ENCODE measurements at regions not wholly inside any gene's neighbourhood (a gene's known extent, or its start where the extent isn't known, plus 50 kb on each side); places are given as distances from the start of the nearest gene placed in this dataset.

DNA sequence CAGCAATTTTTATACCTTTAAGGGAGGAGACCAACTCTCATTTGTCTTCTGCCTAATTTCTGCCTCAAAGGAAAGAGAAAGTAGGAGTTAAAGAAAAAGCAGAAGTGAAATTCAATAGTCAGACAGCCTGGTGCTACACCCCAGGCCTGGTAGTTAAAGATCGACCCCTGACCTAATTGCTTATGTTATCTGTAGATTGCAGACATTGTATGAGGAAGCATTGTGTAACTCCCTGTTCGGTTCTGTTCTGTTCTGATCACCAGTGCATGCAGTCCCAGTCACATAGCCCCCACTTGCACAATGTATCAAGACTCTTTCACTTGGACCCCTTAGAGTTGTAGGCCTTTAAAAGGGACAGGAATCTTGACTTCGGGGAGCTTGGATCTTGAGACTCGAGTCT, 335.9 kb upstream of the AR start:
- TF ChIP-seq, protein P1, sequence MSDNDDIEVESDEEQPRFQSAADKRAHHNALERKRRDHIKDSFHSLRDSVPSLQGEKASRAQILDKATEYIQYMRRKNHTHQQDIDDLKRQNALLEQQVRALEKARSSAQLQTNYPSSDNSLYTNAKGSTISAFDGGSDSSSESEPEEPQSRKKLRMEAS (IDR thresholded peaks at IDR 0.05) = no peak
- TF ChIP-seq TCF12 (IDR thresholded peaks at IDR 0.05; ENCODE audit: low read depth) = no peak
- no peak for TF ChIP-seq RAD21 (IDR thresholded peaks at IDR 0.05; ENCODE audit: low read depth)
- no peak for TF ChIP-seq NFIC (IDR thresholded peaks at IDR 0.05)
- TF ChIP-seq EGR1 (IDR thresholded peaks at IDR 0.05) = no peak
- TF ChIP-seq, protein P2, sequence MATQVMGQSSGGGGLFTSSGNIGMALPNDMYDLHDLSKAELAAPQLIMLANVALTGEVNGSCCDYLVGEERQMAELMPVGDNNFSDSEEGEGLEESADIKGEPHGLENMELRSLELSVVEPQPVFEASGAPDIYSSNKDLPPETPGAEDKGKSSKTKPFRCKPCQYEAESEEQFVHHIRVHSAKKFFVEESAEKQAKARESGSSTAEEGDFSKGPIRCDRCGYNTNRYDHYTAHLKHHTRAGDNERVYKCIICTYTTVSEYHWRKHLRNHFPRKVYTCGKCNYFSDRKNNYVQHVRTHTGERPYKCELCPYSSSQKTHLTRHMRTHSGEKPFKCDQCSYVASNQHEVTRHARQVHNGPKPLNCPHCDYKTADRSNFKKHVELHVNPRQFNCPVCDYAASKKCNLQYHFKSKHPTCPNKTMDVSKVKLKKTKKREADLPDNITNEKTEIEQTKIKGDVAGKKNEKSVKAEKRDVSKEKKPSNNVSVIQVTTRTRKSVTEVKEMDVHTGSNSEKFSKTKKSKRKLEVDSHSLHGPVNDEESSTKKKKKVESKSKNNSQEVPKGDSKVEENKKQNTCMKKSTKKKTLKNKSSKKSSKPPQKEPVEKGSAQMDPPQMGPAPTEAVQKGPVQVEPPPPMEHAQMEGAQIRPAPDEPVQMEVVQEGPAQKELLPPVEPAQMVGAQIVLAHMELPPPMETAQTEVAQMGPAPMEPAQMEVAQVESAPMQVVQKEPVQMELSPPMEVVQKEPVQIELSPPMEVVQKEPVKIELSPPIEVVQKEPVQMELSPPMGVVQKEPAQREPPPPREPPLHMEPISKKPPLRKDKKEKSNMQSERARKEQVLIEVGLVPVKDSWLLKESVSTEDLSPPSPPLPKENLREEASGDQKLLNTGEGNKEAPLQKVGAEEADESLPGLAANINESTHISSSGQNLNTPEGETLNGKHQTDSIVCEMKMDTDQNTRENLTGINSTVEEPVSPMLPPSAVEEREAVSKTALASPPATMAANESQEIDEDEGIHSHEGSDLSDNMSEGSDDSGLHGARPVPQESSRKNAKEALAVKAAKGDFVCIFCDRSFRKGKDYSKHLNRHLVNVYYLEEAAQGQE (IDR thresholded peaks at IDR 0.05; ENCODE audit: low read depth) = no peak
- TF ChIP-seq TAF1 (IDR thresholded peaks at IDR 0.05; ENCODE audit: low read depth) = no peak

DNA sequence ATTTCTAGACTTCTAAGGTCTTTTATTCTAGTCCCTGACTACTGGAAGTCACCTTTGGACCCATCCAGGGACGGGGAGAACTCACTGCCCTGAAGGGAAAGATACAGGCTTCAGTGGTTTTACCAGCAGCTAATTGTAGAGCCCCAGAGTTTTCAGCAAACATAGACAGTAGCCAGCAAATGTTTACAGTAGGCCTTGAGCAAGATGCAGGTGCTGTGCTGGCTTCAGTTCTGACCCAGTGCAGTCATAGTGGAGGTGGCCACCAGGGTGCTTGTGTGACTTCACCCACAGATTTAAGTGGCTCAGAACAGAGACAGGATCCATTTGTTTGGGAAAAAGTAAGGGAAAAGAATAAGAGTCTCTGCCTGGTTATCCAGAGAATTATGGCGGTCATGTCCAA, 384.4 kb upstream of the AR start:
- TF ChIP-seq ZBTB7A (IDR thresholded peaks at IDR 0.05; ENCODE audit: low read depth) (no peak), FOXM1 (IDR thresholded peaks at IDR 0.05; ENCODE audit: borderline replicate concordance, low read depth) (no peak), TEAD4 (IDR thresholded peaks at IDR 0.05) (no peak), EGR1 (IDR thresholded peaks at IDR 0.05) (no peak), EP300 (IDR thresholded peaks at IDR 0.05; ENCODE audit: borderline replicate concordance) (no peak), NFIC (IDR thresholded peaks at IDR 0.05) (no peak), RAD21 (IDR thresholded peaks at IDR 0.05; ENCODE audit: low read depth) (no peak), TAF1 (IDR thresholded peaks at IDR 0.05; ENCODE audit: low read depth) (no peak), TCF12 (IDR thresholded peaks at IDR 0.05; ENCODE audit: low read depth) (no peak), YY1 (IDR thresholded peaks at IDR 0.05; ENCODE audit: low read depth) (no peak), CEBPB (IDR thresholded peaks at IDR 0.05) (no peak), CREB1 (IDR thresholded peaks at IDR 0.05; ENCODE audit: low read depth) (no peak)
- TF ChIP-seq, protein P3, sequence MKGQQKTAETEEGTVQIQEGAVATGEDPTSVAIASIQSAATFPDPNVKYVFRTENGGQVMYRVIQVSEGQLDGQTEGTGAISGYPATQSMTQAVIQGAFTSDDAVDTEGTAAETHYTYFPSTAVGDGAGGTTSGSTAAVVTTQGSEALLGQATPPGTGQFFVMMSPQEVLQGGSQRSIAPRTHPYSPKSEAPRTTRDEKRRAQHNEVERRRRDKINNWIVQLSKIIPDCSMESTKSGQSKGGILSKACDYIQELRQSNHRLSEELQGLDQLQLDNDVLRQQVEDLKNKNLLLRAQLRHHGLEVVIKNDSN (IDR thresholded peaks at IDR 0.05) = no peak
- TF ChIP-seq, protein P2 (IDR thresholded peaks at IDR 0.05; ENCODE audit: low read depth) = no peak
- TF ChIP-seq, protein P1 (IDR thresholded peaks at IDR 0.05) = no peak

DNA sequence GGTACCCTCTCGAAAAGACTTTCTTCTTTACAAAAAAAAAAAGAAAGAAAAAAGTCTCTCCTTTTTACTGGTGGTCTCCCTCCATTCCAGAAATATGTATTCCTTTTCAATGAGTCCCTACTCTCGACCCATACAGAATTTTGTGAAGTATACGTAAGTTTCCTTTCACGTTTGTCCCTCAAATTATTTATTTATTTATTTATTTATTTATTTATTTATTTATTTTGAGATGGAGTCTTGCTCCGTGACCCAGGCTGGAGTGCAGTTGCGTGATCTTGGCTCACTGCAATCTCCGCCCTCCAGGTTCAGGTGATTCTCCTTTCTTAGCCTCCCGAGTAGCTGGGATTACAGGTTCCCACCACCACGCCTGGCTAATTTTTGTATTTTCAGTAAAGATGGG, 429.2 kb upstream of the AR start:
- TF ChIP-seq CEBPB (IDR thresholded peaks at IDR 0.05) = no peak
- TF ChIP-seq, protein P3 (IDR thresholded peaks at IDR 0.05) = no peak
- TF ChIP-seq, protein P1 (IDR thresholded peaks at IDR 0.05) = no peak
- no peak for TF ChIP-seq TEAD4 (IDR thresholded peaks at IDR 0.05)

DNA sequence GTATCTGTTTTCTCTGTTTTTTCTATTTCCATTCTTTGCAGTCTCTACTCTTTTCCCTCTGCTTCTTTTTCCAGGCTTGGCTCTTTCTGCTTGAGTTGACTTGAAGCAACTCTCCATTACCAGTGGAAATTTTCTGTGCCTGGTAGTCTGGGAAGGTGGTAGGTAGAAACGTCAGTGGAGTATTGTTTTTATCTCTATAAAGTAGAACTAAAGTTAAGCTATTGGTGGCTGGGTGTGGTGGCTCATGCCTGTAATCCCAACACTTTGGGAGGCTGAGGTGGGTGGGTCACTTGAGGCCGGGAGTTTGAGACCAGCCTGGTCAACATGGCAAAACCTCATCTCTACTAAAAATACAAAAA, 438.1 kb upstream of the AR start:
- no peak for TF ChIP-seq FOXM1 (IDR thresholded peaks at IDR 0.05; ENCODE audit: borderline replicate concordance, low read depth)

DNA sequence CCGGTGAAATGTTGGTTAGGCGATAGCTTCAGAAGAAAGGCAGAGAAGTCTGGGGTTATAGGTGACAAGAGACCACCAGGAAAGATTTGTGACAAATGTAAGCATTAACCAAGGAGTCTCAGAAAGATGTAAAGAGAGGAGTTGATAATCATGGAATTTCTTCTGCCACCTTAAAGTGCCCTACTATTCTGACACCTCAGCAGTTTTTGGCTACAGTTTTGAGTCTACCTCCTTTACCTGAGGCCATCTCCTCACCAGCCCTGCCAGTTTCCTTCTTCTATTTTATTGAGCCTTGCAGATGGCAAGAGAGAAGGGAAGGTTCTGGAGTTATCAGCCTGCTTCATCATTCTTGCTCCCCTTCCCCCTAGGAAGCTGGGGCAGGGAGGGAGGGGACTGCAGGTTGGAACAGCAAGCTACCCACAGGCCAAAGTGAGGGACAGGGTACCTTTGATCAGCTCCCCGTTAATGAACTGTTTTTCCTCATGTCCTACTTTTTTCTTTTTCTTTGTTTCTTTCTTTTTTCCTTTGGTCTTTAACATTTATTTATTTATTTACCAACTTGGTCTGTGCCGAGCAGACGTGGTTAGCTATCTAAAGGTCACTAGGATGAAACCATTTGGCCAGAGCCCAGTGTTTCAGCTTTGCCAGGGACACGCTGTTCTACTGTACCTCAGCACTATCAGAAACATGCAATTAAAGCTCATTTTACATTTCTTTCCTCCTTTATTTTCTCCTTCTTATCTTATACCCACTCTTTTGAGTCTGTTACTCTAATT, 438.7 kb upstream of the AR start:
- TF ChIP-seq RAD21 (IDR thresholded peaks at IDR 0.05; ENCODE audit: low read depth) (no peak), CEBPB (IDR thresholded peaks at IDR 0.05) (no peak), CREB1 (IDR thresholded peaks at IDR 0.05; ENCODE audit: low read depth) (no peak), NFIC (IDR thresholded peaks at IDR 0.05) (no peak), YY1 (IDR thresholded peaks at IDR 0.05; ENCODE audit: low read depth) (no peak), TAF1 (IDR thresholded peaks at IDR 0.05; ENCODE audit: low read depth) (no peak), EP300 (IDR thresholded peaks at IDR 0.05; ENCODE audit: borderline replicate concordance) (no peak), TEAD4 (IDR thresholded peaks at IDR 0.05) (no peak), FOXM1 (IDR thresholded peaks at IDR 0.05; ENCODE audit: borderline replicate concordance, low read depth) (no peak), ZBTB7A (IDR thresholded peaks at IDR 0.05; ENCODE audit: low read depth) (no peak), TCF12 (IDR thresholded peaks at IDR 0.05; ENCODE audit: low read depth) (no peak), EGR1 (IDR thresholded peaks at IDR 0.05) (no peak)
- TF ChIP-seq, protein P2 (IDR thresholded peaks at IDR 0.05; ENCODE audit: low read depth) = no peak
- TF ChIP-seq, protein P1 (IDR thresholded peaks at IDR 0.05) = no peak
- TF ChIP-seq, protein P3 (IDR thresholded peaks at IDR 0.05) = no peak

All from Ishikawa (cell line).